Prostate gland (tissue), 2 donors: ENCODE measurements at regions not wholly inside any gene's neighbourhood (a gene's known extent, or its start where the extent isn't known, plus 50 kb on each side); places are given as distances from the start of the nearest gene placed in this dataset.

Experiments used
- POLR2A ChIP-seq: fragments of 450-650 bp; IDR thresholded peaks from one replicate; pipeline ENCODE4 v1.6.1; 2016; ENCODE audit warnings: antibody characterized with exemption, mild to moderate bottlenecking
- TF ChIP-seq, protein P1 (sequence below), 4 experiments: fragments of 200-600 bp in 2 of 4; fragments of 450-650 bp in 2 of 4; sonication (generic) in 2 of 4; IDR thresholded peaks; 1 replicate in 3 of 4; 2 replicates in 1 of 4; pipeline ENCODE4 v1.5.1; 2016 to 2019; ENCODE audit warnings: antibody characterized with exemption in 4 of 4, mild to moderate bottlenecking in 2 of 4, moderate library complexity in 2 of 4

DNA sequence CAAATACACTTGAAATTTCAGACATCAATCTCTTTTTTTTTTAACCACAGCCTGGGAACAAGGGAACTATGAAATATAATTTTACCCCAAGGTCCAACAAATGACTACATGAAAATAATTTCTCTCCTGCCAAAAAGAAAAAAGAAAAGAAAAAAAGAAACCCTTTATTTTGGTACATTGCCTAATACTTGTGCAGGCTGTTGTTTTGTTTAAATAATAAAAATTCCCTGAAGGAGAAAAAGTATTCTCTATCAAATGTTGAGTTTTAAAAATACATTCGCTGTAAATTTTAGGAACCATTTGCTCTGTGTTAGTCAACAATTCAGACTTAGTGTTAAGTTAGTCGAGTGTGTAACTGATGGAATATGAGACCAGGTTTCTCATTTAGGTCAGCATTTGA lies 155.4 kb downstream of the PRDM6 start:
- TF ChIP-seq, protein P1, sequence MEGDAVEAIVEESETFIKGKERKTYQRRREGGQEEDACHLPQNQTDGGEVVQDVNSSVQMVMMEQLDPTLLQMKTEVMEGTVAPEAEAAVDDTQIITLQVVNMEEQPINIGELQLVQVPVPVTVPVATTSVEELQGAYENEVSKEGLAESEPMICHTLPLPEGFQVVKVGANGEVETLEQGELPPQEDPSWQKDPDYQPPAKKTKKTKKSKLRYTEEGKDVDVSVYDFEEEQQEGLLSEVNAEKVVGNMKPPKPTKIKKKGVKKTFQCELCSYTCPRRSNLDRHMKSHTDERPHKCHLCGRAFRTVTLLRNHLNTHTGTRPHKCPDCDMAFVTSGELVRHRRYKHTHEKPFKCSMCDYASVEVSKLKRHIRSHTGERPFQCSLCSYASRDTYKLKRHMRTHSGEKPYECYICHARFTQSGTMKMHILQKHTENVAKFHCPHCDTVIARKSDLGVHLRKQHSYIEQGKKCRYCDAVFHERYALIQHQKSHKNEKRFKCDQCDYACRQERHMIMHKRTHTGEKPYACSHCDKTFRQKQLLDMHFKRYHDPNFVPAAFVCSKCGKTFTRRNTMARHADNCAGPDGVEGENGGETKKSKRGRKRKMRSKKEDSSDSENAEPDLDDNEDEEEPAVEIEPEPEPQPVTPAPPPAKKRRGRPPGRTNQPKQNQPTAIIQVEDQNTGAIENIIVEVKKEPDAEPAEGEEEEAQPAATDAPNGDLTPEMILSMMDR (IDR thresholded peaks at IDR 0.05) = no peak
- TF ChIP-seq POLR2A = no peak
